IPS-20b (cell line): ENCODE measurements at regions not wholly inside any gene's neighbourhood (a gene's known extent, or its start where the extent isn't known, plus 50 kb on each side); places are given as distances from the start of the nearest gene placed in this dataset.

Source experiments
- H3K27ac ChIP-seq: one replicate; pipeline ENCODE4 v1.5.1; 2013; ENCODE audit warnings: low read length
- H3K27me3 ChIP-seq: 2 replicates; pipeline ENCODE4 v1.6.1; 2013; ENCODE audit warnings: mild to moderate bottlenecking, low read length, inconsistent platforms; ENCODE audit not compliant: insufficient read depth
- H3K36me3 ChIP-seq: 2 replicates; pipeline ENCODE4 v1.6.1; 2013; ENCODE audit warnings: low read depth, mild to moderate bottlenecking, inconsistent platforms, low read length, moderate library complexity; ENCODE audit not compliant: insufficient read depth
- H3K4me1 ChIP-seq: 2 replicates; pipeline ENCODE4 v1.6.1; 2013; ENCODE audit warnings: mild to moderate bottlenecking, control low read depth, inconsistent platforms, low read length, moderate library complexity; ENCODE audit not compliant: insufficient read depth
- H3K4me3 ChIP-seq: 2 replicates; pipeline ENCODE4 v1.5.1; 2013; ENCODE audit warnings: mild to moderate bottlenecking, low read length, inconsistent platforms
- H3K9ac ChIP-seq: 2 replicates; pipeline ENCODE4 v1.6.1; 2013; ENCODE audit warnings: low read depth, mild to moderate bottlenecking, inconsistent platforms, low read length, moderate library complexity
- H3K9me3 ChIP-seq: 2 replicates; pipeline ENCODE4 v1.6.1; 2013; ENCODE audit warnings: mild to moderate bottlenecking, low read depth, low read length, inconsistent platforms; ENCODE audit not compliant: insufficient read depth

- Histone ChIP-seq H3K27ac (no peak overlapping the region), H3K4me1 (no peaks in the 10 kb centered on the region), H3K27me3 (no peaks in the 10 kb centered on the region), H3K9me3 (no peaks in the 10 kb centered on the region), H3K36me3 (no peaks in the 10 kb centered on the region), H3K9ac (no peak overlapping the region), H3K4me3 (no peak overlapping the region)
Observed at GRCh38 chr12:18942669-18943068, 186.9 kb upstream of the PLEKHA5 start.

- no peaks in the 10 kb centered on the region for H3K4me1 ChIP-seq
- no peak overlapping the region for H3K9ac ChIP-seq
- H3K9me3 ChIP-seq: no peaks in the 10 kb centered on the region
- H3K36me3 ChIP-seq: no peaks in the 10 kb centered on the region
- H3K27ac ChIP-seq: no peak overlapping the region
- H3K4me3 ChIP-seq: no peak overlapping the region
- H3K27me3 ChIP-seq: no peaks in the 10 kb centered on the region
Observed at GRCh38 chr12:18943200-18943599, 186.3 kb upstream of the PLEKHA5 start.

GRCh38 chr12:18946106-18946505 is 183.4 kb upstream of the PLEKHA5 start:
- Histone ChIP-seq H3K4me3 (no peak overlapping the region), H3K9me3 (no peaks in the 10 kb centered on the region), H3K9ac (no peak overlapping the region), H3K36me3 (no peaks in the 10 kb centered on the region), H3K4me1 (no peaks in the 10 kb centered on the region; the same call in 1 of the 2 replicates), H3K27me3 (no peaks in the 10 kb centered on the region), H3K27ac (no peak overlapping the region)

GRCh38 chr12:18951218-18951617 is 178.3 kb upstream of the PLEKHA5 start:
- Histone ChIP-seq H3K27me3 (no peaks in the 10 kb centered on the region), H3K27ac (no peak overlapping the region), H3K9me3 (no peaks in the 10 kb centered on the region), H3K9ac (peak overlapping the region; percentile 56; the same call in 1 of the 2 replicates), H3K4me3 (no peak overlapping the region), H3K4me1 (peaks cover 5% of the 10 kb centered on the region; the same call in 1 of the 2 replicates), H3K36me3 (no peaks in the 10 kb centered on the region)

- Histone ChIP-seq H3K4me1 (peaks cover 5% of the 10 kb centered on the region; the same call in 1 of the 2 replicates), H3K36me3 (no peaks in the 10 kb centered on the region), H3K27ac (no peak overlapping the region), H3K9ac (no peak overlapping the region), H3K9me3 (no peaks in the 10 kb centered on the region), H3K27me3 (no peaks in the 10 kb centered on the region), H3K4me3 (no peak overlapping the region)
Observed at GRCh38 chr12:18953505-18953904, 176.0 kb upstream of the PLEKHA5 start.

GRCh38 chr12:18955594-18955993 is 173.9 kb upstream of the PLEKHA5 start:
- no peaks in the 10 kb centered on the region for H3K27me3 ChIP-seq
- no peak overlapping the region for H3K27ac ChIP-seq

GRCh38 chr12:18965203-18965602 is 164.3 kb upstream of the PLEKHA5 start:
- Histone ChIP-seq H3K9me3 (no peaks in the 10 kb centered on the region), H3K4me1 (peaks cover 9% of the 10 kb centered on the region; the same call in 1 of the 2 replicates), H3K27ac (no peak overlapping the region), H3K27me3 (no peaks in the 10 kb centered on the region), H3K36me3 (no peaks in the 10 kb centered on the region), H3K9ac (no peak overlapping the region), H3K4me3 (no peak overlapping the region)

More at GRCh38 chr12:18955594-18955993, 173.9 kb upstream of the PLEKHA5 start:
- H3K4me1 ChIP-seq: peaks cover 5% of the 10 kb centered on the region; the same call in 1 of the 2 replicates
- no peak overlapping the region for H3K9ac ChIP-seq
- H3K36me3 ChIP-seq: no peaks in the 10 kb centered on the region
- no peaks in the 10 kb centered on the region for H3K9me3 ChIP-seq
- H3K4me3 ChIP-seq: no peak overlapping the region

GRCh38 chr12:18966954-18967353 is 162.6 kb upstream of the PLEKHA5 start:
- H3K36me3 ChIP-seq: no peaks in the 10 kb centered on the region
- H3K27ac ChIP-seq: no peak overlapping the region
- H3K27me3 ChIP-seq: no peaks in the 10 kb centered on the region
- no peaks in the 10 kb centered on the region for H3K9me3 ChIP-seq
- H3K4me3 ChIP-seq: no peak overlapping the region
- H3K9ac ChIP-seq: no peak overlapping the region
- H3K4me1 ChIP-seq: peaks cover 20% of the 10 kb centered on the region; the same call in 1 of the 2 replicates

- no peaks in the 10 kb centered on the region for H3K36me3 ChIP-seq
Observed at GRCh38 chr12:18967814-18968213, 161.7 kb upstream of the PLEKHA5 start.

GRCh38 chr12:18969512-18969911 is 160.0 kb upstream of the PLEKHA5 start:
- no peaks in the 10 kb centered on the region for H3K36me3 ChIP-seq
- H3K9ac ChIP-seq: no peak overlapping the region
- H3K27me3 ChIP-seq: no peaks in the 10 kb centered on the region
- no peaks in the 10 kb centered on the region for H3K9me3 ChIP-seq
- H3K4me1 ChIP-seq: peaks cover 28% of the 10 kb centered on the region
- H3K27ac ChIP-seq: no peak overlapping the region
- H3K4me3 ChIP-seq: no peak overlapping the region

More at GRCh38 chr12:18967814-18968213, 161.7 kb upstream of the PLEKHA5 start:
- H3K4me3 ChIP-seq: no peak overlapping the region
- H3K9ac ChIP-seq: no peak overlapping the region
- H3K4me1 ChIP-seq: peaks cover 26% of the 10 kb centered on the region
- no peaks in the 10 kb centered on the region for H3K27me3 ChIP-seq
- no peak overlapping the region for H3K27ac ChIP-seq
- H3K9me3 ChIP-seq: no peaks in the 10 kb centered on the region

- no peak overlapping the region for H3K9ac ChIP-seq
- H3K4me3 ChIP-seq: no peak overlapping the region
- H3K27ac ChIP-seq: no peak overlapping the region
- H3K27me3 ChIP-seq: no peaks in the 10 kb centered on the region
- peaks cover 19% of the 10 kb centered on the region for H3K4me1 ChIP-seq
- no peaks in the 10 kb centered on the region for H3K36me3 ChIP-seq
- no peaks in the 10 kb centered on the region for H3K9me3 ChIP-seq
Observed at GRCh38 chr12:18970603-18971002, 158.9 kb upstream of the PLEKHA5 start.

- Histone ChIP-seq H3K4me3 (peak overlapping the region; percentile 19; the same call in 1 of the 2 replicates), H3K9ac (peak overlapping the region; percentile 43; the same call in 1 of the 2 replicates), H3K27ac (peak overlapping the region; percentile 61)
Observed at GRCh38 chr12:18971932-18972331, 157.6 kb upstream of the PLEKHA5 start.

More at GRCh38 chr12:18971932-18972331, 157.6 kb upstream of the PLEKHA5 start:
- H3K27me3 ChIP-seq: no peaks in the 10 kb centered on the region
- peaks cover 10% of the 10 kb centered on the region; the same call in 1 of the 2 replicates for H3K9me3 ChIP-seq
- H3K4me1 ChIP-seq: peaks cover 19% of the 10 kb centered on the region
- no peaks in the 10 kb centered on the region for H3K36me3 ChIP-seq
